Neutrophil (primary cell): ENCODE measurements at regions not wholly inside any gene's neighbourhood (a gene's known extent, or its start where the extent isn't known, plus 50 kb on each side); places are given as distances from the start of the nearest gene placed in this dataset.
"Not testable (repeated sequence)": the region's sequence is repeated elsewhere in the genome, so short reads cannot be mapped to it uniquely, and the experiment has no call there.

Source experiments
- H3K27ac ChIP-seq: fragments of 200-600 bp; sonication (generic); 2 replicates; pipeline ENCODE4 v1.5.1; 2016; ENCODE audit warnings: mild to moderate bottlenecking, moderate library complexity
- H3K27me3 ChIP-seq: fragments of 200-600 bp; sonication (generic); 2 replicates; pipeline ENCODE4 v1.6.0; 2016; ENCODE audit warnings: mild to moderate bottlenecking
- H3K36me3 ChIP-seq: fragments of 200-600 bp; sonication (generic); 2 replicates; pipeline ENCODE4 v1.5.1; 2017
- H3K4me1 ChIP-seq, 2 experiments: fragments of 200-600 bp in 1 of 2; sonication (generic) in 1 of 2; 1 replicate in 1 of 2; 2 replicates in 1 of 2; pipeline versions ENCODE4 v1.5.1 to v1.6.1; 2013 to 2016; ENCODE audit warnings: low read depth in 1 of 2, low read length in 1 of 2, mild to moderate bottlenecking in 1 of 2, moderate library complexity in 1 of 2; ENCODE audit not compliant: control insufficient read depth in 1 of 2, insufficient read depth in 1 of 2
- H3K4me3 ChIP-seq, 2 experiments: fragments of 200-600 bp in 1 of 2; sonication (generic) in 1 of 2; 1 replicate in 1 of 2; 2 replicates in 1 of 2; pipeline ENCODE4 v1.5.1; 2013 to 2016; ENCODE audit warnings: low read depth in 1 of 2, low read length in 1 of 2, mild to moderate bottlenecking in 1 of 2, moderate library complexity in 1 of 2
- H3K9me3 ChIP-seq: fragments of 200-600 bp; sonication (generic); 2 replicates; pipeline ENCODE4 v1.5.1; 2016
- TF ChIP-seq, protein P1 (sequence below): fragments of 200-600 bp; sonication (generic); IDR thresholded peaks from 2 replicates; pipeline ENCODE4 v1.5.1; 2016; ENCODE audit warnings: antibody characterized with exemption

DNA sequence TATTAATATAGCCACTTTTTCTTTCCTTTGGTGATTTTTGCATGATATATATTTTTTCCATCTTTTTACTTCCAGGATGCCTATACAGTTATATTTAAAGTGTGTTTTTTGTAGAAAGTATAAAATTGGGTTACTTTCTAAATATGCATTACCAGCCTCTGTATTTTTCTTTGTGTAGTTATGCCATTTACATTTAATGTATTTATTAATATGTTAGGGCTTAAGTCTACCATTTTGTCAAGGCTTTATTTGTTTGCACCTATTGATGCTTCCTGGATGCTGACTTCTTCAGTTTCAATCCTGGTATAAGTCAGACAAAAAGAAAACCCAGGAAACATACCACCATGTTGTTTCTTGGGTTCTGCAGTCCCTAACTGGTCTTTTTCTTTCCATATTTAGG is 911.1 kb upstream of the GOT2 start:
- no peaks in the 10 kb centered on the region for H3K27me3 ChIP-seq
- H3K9me3 ChIP-seq, result peaks cover under 1% of the 10 kb centered on the region
- H3K27ac ChIP-seq, result no peak overlapping the region
- H3K4me3 ChIP-seq, result no peak overlapping the region
- TF ChIP-seq, protein P1, sequence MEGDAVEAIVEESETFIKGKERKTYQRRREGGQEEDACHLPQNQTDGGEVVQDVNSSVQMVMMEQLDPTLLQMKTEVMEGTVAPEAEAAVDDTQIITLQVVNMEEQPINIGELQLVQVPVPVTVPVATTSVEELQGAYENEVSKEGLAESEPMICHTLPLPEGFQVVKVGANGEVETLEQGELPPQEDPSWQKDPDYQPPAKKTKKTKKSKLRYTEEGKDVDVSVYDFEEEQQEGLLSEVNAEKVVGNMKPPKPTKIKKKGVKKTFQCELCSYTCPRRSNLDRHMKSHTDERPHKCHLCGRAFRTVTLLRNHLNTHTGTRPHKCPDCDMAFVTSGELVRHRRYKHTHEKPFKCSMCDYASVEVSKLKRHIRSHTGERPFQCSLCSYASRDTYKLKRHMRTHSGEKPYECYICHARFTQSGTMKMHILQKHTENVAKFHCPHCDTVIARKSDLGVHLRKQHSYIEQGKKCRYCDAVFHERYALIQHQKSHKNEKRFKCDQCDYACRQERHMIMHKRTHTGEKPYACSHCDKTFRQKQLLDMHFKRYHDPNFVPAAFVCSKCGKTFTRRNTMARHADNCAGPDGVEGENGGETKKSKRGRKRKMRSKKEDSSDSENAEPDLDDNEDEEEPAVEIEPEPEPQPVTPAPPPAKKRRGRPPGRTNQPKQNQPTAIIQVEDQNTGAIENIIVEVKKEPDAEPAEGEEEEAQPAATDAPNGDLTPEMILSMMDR, result no peak
- H3K4me1 ChIP-seq, result no peaks in the 10 kb centered on the region
- H3K36me3 ChIP-seq, result no peaks in the 10 kb centered on the region

DNA sequence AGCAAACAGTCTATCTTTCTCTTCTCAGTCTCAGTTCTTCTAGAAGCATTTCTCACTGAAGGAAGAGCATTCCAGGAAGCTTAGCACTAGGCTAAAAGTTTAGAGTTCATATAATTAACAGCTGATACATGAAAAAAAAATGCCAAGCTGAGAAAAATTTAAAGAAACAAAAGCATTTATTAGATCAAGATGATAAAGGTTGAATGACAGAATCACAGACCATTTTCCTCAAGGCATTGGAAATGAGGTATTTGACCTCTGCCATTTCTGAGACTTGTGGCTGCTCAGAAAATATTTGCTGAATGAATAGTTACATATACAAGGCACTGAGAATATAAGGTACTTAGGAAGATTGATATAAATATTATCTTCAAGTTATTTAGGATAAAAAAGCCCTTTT is 901.6 kb upstream of the GOT2 start:
- H3K4me3 ChIP-seq, result no peak overlapping the region
- H3K9me3 ChIP-seq, result no peaks in the 10 kb centered on the region
- no peaks in the 10 kb centered on the region for H3K4me1 ChIP-seq
- TF ChIP-seq, protein P1, result no peak
- H3K27me3 ChIP-seq, result no peaks in the 10 kb centered on the region
- no peak overlapping the region for H3K27ac ChIP-seq
- H3K36me3 ChIP-seq, result no peaks in the 10 kb centered on the region

GRCh38 chr16:59634951-59635350 is 900.8 kb upstream of the GOT2 start:
- no peak overlapping the region for H3K4me3 ChIP-seq
- no peak overlapping the region for H3K27ac ChIP-seq

GRCh38 chr16:59634004-59634579 is 900.0 kb upstream of the GOT2 start:
- no peaks in the 10 kb centered on the region for H3K27me3 ChIP-seq
- TF ChIP-seq, protein P1, result no peak
- no peak overlapping the region for H3K27ac ChIP-seq
- H3K36me3 ChIP-seq, result no peaks in the 10 kb centered on the region
- no peaks in the 10 kb centered on the region for H3K9me3 ChIP-seq
- no peak overlapping the region for H3K4me3 ChIP-seq
- no peaks in the 10 kb centered on the region for H3K4me1 ChIP-seq

More at GRCh38 chr16:59634951-59635350, 900.8 kb upstream of the GOT2 start:
- H3K36me3 ChIP-seq, result no peaks in the 10 kb centered on the region
- TF ChIP-seq, protein P1, result no peak
- no peaks in the 10 kb centered on the region for H3K9me3 ChIP-seq
- H3K4me1 ChIP-seq, result no peaks in the 10 kb centered on the region
- no peaks in the 10 kb centered on the region for H3K27me3 ChIP-seq

DNA sequence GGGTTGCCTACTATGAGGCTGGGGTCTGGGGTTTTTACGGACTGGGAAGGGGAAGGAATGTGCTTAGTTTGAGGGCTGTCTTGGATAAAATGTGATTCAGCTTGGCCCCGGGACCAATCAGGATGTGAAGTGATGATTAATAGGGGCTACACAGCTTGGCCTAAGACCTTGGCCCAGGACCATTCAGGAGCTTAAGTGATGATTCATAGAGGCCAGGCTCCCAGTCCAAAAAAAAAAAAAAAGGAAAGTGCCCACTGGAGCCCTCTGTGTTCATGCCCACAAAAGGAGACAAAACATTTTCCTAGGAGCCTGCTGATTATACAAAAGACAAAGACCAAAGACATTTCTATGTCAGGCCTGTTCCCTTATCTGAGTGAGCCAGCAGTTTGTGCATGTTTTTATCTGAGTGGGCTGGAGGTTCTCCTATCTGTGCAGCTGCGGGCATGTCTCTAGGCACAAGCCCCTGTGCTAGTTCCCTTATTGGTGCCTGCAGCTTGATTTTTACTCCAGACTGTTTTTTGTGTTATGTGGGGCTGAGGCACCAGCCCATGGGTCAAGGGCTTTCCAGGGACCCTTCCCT is 898.2 kb upstream of the GOT2 start:
- no peaks in the 10 kb centered on the region for H3K4me1 ChIP-seq
- H3K27ac ChIP-seq, result no peak overlapping the region

GRCh38 chr16:59624381-59624780 is 890.3 kb upstream of the GOT2 start:
- not testable (repeated sequence) for H3K9me3 ChIP-seq, H3K4me1 ChIP-seq, H3K4me3 ChIP-seq, H3K27me3 ChIP-seq, H3K36me3 ChIP-seq, H3K27ac ChIP-seq

More for the DNA sequence above, 898.2 kb upstream of the GOT2 start:
- H3K9me3 ChIP-seq, result no peaks in the 10 kb centered on the region
- TF ChIP-seq, protein P1, result no peak
- no peaks in the 10 kb centered on the region for H3K36me3 ChIP-seq
- no peaks in the 10 kb centered on the region for H3K27me3 ChIP-seq
- no peak overlapping the region for H3K4me3 ChIP-seq
